ENCODE measurements at regions not wholly inside any gene's neighbourhood (a gene's known extent, or its start where the extent isn't known, plus 50 kb on each side); places are given as distances from the start of the nearest gene placed in this dataset.

DNA sequence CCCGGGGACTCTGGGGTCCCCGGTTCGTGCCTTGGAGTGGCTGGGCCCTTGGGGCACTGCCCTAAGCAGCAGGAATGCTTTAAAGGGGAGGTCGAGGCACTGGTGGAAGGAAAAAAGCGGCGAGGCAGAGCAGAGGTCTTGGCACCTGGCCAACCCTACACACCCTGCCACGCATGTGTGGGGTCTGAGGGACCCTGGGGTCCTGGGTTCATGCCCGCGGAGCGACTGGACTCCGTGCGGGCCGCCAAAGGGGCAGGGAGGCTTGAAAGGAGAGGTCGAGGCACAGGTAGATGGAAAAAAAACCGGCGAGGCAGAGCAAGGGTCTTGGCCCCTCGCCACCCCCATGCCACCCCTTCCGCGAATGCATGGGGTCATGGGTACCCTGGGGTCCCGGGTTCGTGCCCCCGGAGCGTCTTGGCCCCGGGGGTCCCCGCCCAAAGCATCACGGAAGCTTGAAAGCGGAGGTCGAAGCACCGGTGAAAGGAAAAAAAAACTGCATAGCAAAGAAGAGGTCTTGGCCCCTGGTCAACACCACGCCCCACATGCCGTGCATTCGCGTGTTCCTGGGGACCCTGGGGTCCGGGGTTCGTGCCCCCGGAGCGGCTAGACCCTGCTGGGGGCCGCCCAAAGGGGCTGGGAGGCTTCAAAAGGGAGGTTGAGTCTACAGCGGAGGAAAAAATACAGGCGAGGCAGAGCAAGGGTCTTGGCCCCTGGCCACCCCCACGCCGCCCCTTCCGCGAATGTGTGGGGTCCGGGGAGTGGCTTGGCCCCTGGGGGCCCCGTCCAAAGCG, 312.9 kb downstream of the ALG10 start:
- no peaks in the 10 kb centered on the region for H3K36me3 Mint-ChIP-seq (ENCODE audit: low read depth)

DNA sequence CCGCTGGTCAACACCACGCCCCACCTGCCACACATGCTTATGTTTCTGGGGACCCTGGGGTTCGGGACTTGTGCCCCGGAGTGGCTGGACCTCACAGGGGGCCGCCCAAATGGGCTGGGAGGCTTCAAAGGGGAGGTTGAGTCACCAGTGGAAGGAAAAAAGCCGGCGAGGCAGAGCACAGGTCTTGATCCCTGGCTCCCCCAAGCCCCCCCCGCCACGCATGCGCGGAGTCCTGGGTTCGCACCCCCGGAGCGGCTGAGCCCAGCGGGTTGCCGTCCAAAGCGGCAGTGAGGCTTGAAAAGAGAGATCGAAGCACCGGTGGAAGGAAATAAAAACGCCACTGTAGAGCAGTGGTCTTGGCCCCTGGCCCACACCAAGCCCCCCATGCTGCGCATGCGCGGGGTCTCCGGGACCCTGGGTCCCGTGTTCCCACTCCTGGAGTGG, 313.5 kb downstream of the ALG10 start:
- intact Hi-C loops (cut with DNase I, micrococcal nuclease) = no loop called here
- Mint-ChIP-seq H3K27me3 (no peaks in the 10 kb centered on the region), H3K4me3 (no peak overlapping the region)

More for the DNA sequence above, 312.9 kb downstream of the ALG10 start:
- no peaks in the 10 kb centered on the region for H3K4me1 Mint-ChIP-seq
- H3K4me3 Mint-ChIP-seq = no peak overlapping the region
- ChIA-PET POLR2A (no interaction called here), CTCF (no interaction called here)
- no peaks in the 10 kb centered on the region for H3K27me3 Mint-ChIP-seq
- H3K27ac Mint-ChIP-seq = no peak overlapping the region
- DNase-seq (no peak), ATAC-seq (no peak)
- H3K9me3 Mint-ChIP-seq (ENCODE audit: low read depth) = peaks cover 5% of the 10 kb centered on the region
- intact Hi-C loops (cut with DNase I, micrococcal nuclease) = no loop called here

DNA sequence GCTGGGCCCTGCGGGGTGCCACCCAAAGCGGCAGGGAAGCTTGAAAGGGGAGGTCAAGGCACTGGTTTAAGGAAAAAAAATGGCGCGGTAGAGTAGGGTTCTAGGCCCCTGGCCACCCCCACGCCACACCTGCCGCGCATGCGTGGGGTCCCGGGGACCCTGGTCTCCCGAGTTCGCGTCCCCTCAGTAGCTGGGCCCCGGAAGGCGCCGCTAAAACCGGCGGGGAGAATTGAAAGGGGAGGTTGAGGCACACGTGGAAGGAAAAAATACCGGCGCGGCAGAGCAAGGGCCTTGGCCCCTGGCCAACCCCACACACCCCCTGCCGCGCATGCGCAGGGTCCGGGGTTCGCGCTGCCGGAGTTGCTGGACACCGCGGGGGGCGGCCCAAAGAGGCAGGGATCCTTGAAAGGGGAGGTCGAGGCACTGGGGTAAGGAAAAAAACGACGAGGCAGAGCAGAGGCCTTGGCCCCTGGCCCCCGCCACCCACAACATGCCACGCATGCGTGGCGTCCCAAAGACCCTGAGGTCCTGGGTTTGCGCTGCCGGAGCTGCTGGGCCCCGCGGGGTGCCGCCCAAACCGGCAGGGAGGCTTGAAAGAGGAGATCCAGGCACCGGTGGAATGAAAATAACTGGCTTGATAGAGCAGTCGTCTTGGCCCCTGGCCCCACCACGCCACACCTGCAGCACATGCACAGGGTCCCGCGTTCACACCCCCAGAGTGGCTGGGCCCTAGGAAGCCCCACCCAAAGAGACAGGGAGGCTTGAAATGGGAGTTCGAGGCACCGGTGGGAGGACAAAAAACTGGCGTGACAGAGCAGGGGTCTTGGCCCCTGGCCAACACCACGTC, 314.5 kb downstream of the ALG10 start:
- POLR2A ChIA-PET = no interaction called here
- ATAC-seq = no peak
- no peaks in the 10 kb centered on the region for H3K4me1 Mint-ChIP-seq
- no peaks in the 10 kb centered on the region for H3K27me3 Mint-ChIP-seq
- peaks cover 7% of the 10 kb centered on the region for H3K9me3 Mint-ChIP-seq (ENCODE audit: low read depth)
- no peak for DNase-seq
- intact Hi-C loops (cut with DNase I, micrococcal nuclease) = no loop called here
- no peak overlapping the region for H3K27ac Mint-ChIP-seq
- H3K4me3 Mint-ChIP-seq = no peak overlapping the region
- CTCF ChIA-PET = no interaction called here
- no peaks in the 10 kb centered on the region for H3K36me3 Mint-ChIP-seq (ENCODE audit: low read depth)

More for the DNA sequence above, 313.5 kb downstream of the ALG10 start:
- ChIA-PET POLR2A (no interaction called here), CTCF (no interaction called here)
- Mint-ChIP-seq H3K4me1 (no peaks in the 10 kb centered on the region), H3K9me3 (ENCODE audit: low read depth) (peaks cover 7% of the 10 kb centered on the region), H3K27ac (no peak overlapping the region), H3K36me3 (ENCODE audit: low read depth) (no peaks in the 10 kb centered on the region)
- ATAC-seq (no peak), DNase-seq (no peak)

DNA sequence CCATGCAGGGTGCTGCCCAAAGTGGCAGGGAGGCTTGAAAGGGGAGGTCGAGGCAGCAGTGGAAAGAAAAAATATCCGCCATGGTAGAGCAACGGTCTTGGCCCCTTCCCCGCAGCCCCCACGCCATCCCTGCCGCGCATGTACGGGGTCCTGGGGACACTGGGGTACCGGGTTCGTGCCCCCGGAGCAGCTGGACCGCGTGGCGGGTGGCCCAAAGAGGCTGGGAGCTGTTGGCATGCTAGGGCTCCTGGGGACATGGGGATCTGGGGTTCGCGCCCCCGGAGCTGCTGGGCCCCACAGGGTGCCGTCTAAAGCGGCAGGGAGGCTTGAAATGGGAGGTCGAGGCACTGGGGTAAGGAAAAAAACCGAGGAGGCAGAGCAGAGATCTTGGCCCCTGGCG, 316.5 kb downstream of the ALG10 start:
- no peak for ATAC-seq
- Mint-ChIP-seq H3K4me1 (no peaks in the 10 kb centered on the region), H3K36me3 (ENCODE audit: low read depth) (no peaks in the 10 kb centered on the region), H3K27me3 (no peaks in the 10 kb centered on the region), H3K9me3 (ENCODE audit: low read depth) (peaks cover 7% of the 10 kb centered on the region), H3K27ac (no peak overlapping the region), H3K4me3 (no peak overlapping the region)
- POLR2A ChIA-PET = no interaction called here
- no peak for DNase-seq
- CTCF ChIA-PET = no interaction called here
- intact Hi-C loops (cut with DNase I, micrococcal nuclease) = no loop called here

DNA sequence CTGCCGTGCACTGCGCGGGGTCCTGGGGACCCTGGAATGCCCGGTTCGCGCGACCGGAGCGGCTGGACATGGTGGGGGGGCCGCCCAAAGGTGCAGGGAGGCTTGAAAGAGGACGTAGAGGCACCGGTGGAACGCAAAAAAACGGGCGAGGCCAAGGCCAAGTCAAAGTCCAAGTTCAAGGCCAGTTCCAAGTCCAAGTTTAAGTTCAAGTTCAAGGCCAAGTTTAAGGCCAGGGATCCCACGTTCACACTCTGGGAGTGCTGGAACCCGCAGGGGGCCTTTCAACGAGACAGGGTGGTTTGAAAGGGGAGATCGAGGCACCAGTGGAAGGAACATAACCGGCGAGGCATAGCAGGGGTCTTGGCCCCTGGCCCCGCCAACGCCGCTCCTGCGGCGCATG, 317.6 kb downstream of the ALG10 start:
- ChIA-PET POLR2A (no interaction called here), CTCF (no interaction called here)
- H3K36me3 Mint-ChIP-seq (ENCODE audit: low read depth) = no peaks in the 10 kb centered on the region
- H3K4me1 Mint-ChIP-seq = no peaks in the 10 kb centered on the region
- no peaks in the 10 kb centered on the region for H3K27me3 Mint-ChIP-seq
- no peak overlapping the region for H3K4me3 Mint-ChIP-seq
- intact Hi-C loops (cut with DNase I, micrococcal nuclease) = no loop called here
- no peak for ATAC-seq
- no peak for DNase-seq
- H3K27ac Mint-ChIP-seq = no peak overlapping the region
- H3K9me3 Mint-ChIP-seq (ENCODE audit: low read depth) = peaks cover 7% of the 10 kb centered on the region

DNA sequence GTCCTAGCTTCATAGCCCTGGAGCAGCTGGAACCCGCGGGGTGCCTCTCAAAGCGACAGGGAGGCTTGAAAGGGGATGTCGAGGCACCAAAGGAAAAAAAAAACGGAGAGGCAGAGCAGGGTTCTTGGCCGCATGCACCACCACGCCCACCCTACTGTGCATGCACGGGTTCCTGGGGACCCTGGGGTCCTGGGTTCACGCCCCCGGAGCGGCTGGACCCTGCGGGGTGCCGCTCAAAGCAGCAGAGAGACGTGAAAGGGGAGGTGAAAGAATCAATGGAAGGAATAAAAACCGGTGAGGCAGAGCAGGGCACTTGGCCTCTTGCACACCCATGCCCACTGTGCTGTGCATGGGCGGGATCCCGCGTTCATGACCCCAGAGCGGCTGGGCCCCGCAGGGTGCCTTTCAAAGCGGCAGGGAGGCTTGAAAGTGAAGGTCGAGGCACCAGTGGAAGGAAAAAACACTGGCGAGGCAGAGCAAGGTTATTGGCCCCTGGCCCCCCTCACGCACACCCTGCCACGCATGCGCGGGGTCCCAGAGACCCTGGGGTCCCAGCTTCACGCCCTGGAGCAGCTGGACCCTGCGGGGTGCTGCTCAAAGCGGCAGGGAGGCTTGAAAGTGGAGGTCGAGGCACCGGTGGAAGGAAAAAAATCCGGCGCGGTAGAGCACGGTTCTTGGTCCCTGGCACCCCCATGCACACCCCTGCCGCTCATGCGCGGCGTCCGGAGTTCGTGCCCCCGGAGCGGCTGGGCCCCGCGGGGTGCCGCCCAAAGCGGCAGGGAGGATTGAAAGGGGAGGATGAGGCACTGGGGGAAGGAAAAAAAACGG, 318.5 kb downstream of the ALG10 start:
- no peak for ATAC-seq
- Mint-ChIP-seq H3K36me3 (ENCODE audit: low read depth) (no peaks in the 10 kb centered on the region), H3K4me3 (no peak overlapping the region), H3K27me3 (no peaks in the 10 kb centered on the region), H3K27ac (no peak overlapping the region), H3K9me3 (ENCODE audit: low read depth) (peaks cover 7% of the 10 kb centered on the region), H3K4me1 (no peaks in the 10 kb centered on the region)
- intact Hi-C loops (cut with DNase I, micrococcal nuclease) = no loop called here
- no peak for DNase-seq
- CTCF ChIA-PET = no interaction called here
- POLR2A ChIA-PET = no interaction called here

DNA sequence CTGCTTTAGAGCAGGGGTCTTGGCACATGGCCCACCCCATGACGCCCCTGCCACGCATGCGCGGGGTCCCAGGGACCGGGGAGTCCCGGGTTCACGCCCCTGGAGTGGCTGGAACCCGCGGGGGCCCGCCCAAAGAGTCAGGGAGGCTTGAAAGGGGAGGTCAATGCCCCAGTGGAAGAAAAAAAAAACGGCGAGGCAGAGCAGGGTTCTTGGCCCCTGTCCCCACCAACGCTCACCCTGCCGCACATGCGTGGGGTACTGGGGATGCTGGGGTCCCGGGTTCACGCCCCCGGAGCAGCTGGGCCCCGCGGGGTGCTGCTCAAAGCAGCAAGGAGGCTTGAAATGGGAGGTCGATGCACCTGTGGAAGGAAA, 319.1 kb downstream of the ALG10 start:
- CTCF ChIA-PET = no interaction called here
- no peaks in the 10 kb centered on the region for H3K36me3 Mint-ChIP-seq (ENCODE audit: low read depth)
- ATAC-seq (no peak), DNase-seq (no peak)
- intact Hi-C loops (cut with DNase I, micrococcal nuclease) = no loop called here
- peaks cover 7% of the 10 kb centered on the region for H3K9me3 Mint-ChIP-seq (ENCODE audit: low read depth)
- H3K4me3 Mint-ChIP-seq = no peak overlapping the region
- H3K4me1 Mint-ChIP-seq = no peaks in the 10 kb centered on the region
- H3K27me3 Mint-ChIP-seq = no peaks in the 10 kb centered on the region
- no peak overlapping the region for H3K27ac Mint-ChIP-seq
- POLR2A ChIA-PET = no interaction called here

DNA sequence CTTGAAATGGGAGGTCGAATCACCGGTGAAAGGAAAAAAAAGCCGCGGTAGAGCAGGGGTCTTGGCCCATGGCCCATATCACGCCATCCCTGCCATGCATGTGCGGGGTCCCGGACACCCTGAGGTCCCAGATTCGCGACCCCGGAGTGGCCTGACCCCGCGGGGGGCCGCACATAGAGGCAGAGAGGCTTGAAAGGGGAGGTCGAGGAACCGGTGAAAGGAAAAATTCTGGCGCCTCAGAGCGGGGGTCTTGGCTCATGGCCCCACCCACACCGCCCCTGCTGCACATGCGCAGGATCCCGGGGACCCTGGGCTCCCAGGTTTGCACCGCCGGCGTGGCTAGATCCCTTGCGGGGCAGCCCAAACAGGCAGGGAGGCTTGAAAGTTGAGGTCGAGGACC, 319.8 kb downstream of the ALG10 start:
- H3K36me3 Mint-ChIP-seq (ENCODE audit: low read depth) = peaks cover 2% of the 10 kb centered on the region

DNA sequence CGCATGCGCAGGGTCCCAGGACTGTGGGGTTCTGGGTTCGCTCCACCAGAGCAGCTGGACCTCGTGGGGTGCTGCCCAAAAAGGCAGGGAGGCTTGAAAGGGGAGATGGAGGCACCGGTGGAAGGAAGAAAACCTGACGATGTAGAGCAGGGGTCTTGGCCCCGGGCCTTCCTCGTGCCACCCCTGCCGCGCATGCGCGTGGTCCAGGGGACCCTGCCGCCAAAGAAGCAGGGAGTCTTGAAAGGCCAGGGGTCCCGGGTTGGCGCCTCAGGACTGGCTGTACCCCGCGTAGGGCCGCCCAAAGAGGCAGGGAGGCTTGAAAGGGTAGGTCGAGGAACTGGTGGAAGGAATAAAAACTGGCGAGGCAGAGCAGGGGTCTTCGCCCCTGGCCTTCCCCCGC, 321.0 kb downstream of the ALG10 start:
- intact Hi-C loops (cut with DNase I, micrococcal nuclease) = no loop called here
- Mint-ChIP-seq H3K4me3 (no peak overlapping the region), H3K27ac (no peak overlapping the region), H3K9me3 (ENCODE audit: low read depth) (peaks cover 9% of the 10 kb centered on the region), H3K27me3 (no peaks in the 10 kb centered on the region), H3K36me3 (ENCODE audit: low read depth) (peaks cover 2% of the 10 kb centered on the region), H3K4me1 (no peaks in the 10 kb centered on the region)
- ChIA-PET POLR2A (no interaction called here), CTCF (no interaction called here)
- DNase-seq (no peak), ATAC-seq (no peak)

More for the DNA sequence above, 319.8 kb downstream of the ALG10 start:
- no peak for DNase-seq
- Mint-ChIP-seq H3K27me3 (no peaks in the 10 kb centered on the region), H3K4me3 (no peak overlapping the region), H3K9me3 (ENCODE audit: low read depth) (peaks cover 7% of the 10 kb centered on the region), H3K4me1 (no peaks in the 10 kb centered on the region), H3K27ac (no peak overlapping the region)
- POLR2A ChIA-PET = no interaction called here
- no peak for ATAC-seq
- CTCF ChIA-PET = no interaction called here
- intact Hi-C loops (cut with DNase I, micrococcal nuclease) = no loop called here

DNA sequence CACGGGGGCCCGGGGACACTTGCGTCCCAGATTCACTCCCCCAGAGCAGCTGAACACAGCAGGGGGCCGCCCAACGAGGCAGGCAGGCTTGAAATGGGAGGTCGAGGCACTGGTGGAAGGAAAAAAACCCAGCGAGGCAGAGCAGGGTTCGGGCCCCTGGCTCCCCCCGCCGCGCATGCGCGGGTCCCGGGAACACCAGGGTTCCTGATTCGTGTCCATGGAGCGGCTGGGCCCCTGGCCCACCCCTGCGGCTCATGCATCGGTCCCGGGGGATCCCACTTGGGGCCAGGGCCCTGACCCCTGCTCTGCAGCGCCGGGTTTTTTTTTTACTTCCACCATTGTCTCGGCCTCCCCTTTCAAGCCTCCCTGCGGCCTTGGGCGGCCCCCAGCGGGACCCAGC, 321.5 kb downstream of the ALG10 start:
- Mint-ChIP-seq H3K27me3 (no peaks in the 10 kb centered on the region), H3K4me1 (no peaks in the 10 kb centered on the region), H3K4me3 (no peak overlapping the region), H3K9me3 (ENCODE audit: low read depth) (peaks cover 9% of the 10 kb centered on the region), H3K36me3 (ENCODE audit: low read depth) (peaks cover 2% of the 10 kb centered on the region), H3K27ac (no peak overlapping the region)
- intact Hi-C loops (cut with DNase I, micrococcal nuclease) = no loop called here
- ChIA-PET CTCF (no interaction called here), POLR2A (no interaction called here)
- DNase-seq = no peak
- no peak for ATAC-seq

DNA sequence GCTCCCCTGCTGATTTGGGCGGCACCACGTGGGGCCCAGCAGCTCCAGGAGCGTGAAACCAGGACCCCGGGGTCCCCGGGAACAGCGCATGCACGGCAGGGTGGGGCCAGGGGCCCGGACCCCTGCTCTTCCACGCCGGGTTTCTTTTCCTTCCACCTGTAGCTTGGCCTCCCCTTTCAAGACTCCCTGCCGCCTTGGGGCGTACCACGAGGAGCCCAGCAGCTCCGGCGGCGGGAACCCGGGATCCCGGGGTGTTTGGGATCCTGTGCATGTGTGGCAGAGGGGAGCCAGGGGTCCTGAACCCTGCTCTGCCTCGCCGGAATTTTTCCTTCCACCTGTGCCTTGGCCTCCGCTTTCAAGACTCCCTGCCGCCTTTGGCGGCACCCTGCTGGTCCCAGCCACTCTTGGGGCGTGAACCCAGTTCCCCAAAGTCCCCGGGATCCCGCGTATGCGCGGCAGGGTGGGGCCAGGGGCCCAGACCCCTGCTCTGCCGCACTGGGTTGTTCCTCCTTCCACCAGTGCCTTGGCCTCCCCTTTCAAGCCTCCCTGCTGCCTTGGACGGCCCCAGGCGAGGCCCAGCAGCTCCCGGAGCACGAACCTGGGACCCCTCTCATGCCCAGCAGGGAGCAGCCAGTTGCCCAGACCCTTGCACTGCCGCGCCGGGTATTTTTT, 322.7 kb downstream of the ALG10 start:
- no peak for ATAC-seq
- H3K9me3 Mint-ChIP-seq (ENCODE audit: low read depth) = peaks cover 6% of the 10 kb centered on the region
- intact Hi-C loops (cut with DNase I, micrococcal nuclease) = no loop called here
- H3K36me3 Mint-ChIP-seq (ENCODE audit: low read depth) = peaks cover 2% of the 10 kb centered on the region
- H3K27me3 Mint-ChIP-seq = no peaks in the 10 kb centered on the region
- H3K4me3 Mint-ChIP-seq = no peak overlapping the region
- no peak overlapping the region for H3K27ac Mint-ChIP-seq
- ChIA-PET POLR2A (no interaction called here), CTCF (no interaction called here)
- no peaks in the 10 kb centered on the region for H3K4me1 Mint-ChIP-seq
- DNase-seq = no peak
